Adrenal gland (tissue), 9 donors: ENCODE measurements at regions not wholly inside any gene's neighbourhood (a gene's known extent, or its start where the extent isn't known, plus 50 kb on each side); places are given as distances from the start of the nearest gene placed in this dataset.

Experiments used
- DNase-seq, 7 donors: peaks; one replicate each; pipeline ENCODE4 v3.0.0-alpha.2; 2019 to 2020
- H3K27ac ChIP-seq, 5 donors: fragments of 200-600 bp; sonication (generic) in 4 of 5; 1 replicate in 3 of 5; 2 replicates in 2 of 5; pipeline versions ENCODE4 v1.5.1 to v1.8.0; 2016 to 2020; ENCODE audit warnings: mild to moderate bottlenecking in 1 of 5
- H3K27me3 ChIP-seq: fragments of 200-600 bp; 2 replicates; pipeline ENCODE4 v1.8.0; 2021
- H3K36me3 ChIP-seq, 2 donors: fragments of 200-600 bp; replicated peaks in 1 of 2; 1 replicate in 1 of 2; 2 replicates in 1 of 2; pipeline versions ENCODE4 v1.5.1 to v1.8.0; 2018 to 2022
- H3K4me1 ChIP-seq, 2 donors: fragments of 200-600 bp; replicated peaks in 1 of 2; 1 replicate in 1 of 2; 2 replicates in 1 of 2; pipeline versions ENCODE4 v1.5.1 to v1.8.0; 2018 to 2021
- H3K4me3 ChIP-seq, 4 donors: fragments of 200-600 bp; sonication (generic) in 3 of 4; one replicate each; pipeline ENCODE4 v1.5.1; 2016 to 2018
- H3K9me3 ChIP-seq, 3 donors: fragments of 200-600 bp; sonication (generic) in 1 of 3; replicated peaks in 1 of 3; 1 replicate in 2 of 3; 2 replicates in 1 of 3; pipeline versions ENCODE4 v1.5.1 to v1.8.0; 2016 to 2021
- POLR2A ChIP-seq, 2 donors: fragments of 450-650 bp; IDR thresholded peaks; one replicate each; pipeline ENCODE4 v1.6.1; 2017; ENCODE audit warnings: antibody characterized with exemption in 2 of 2, mild to moderate bottlenecking in 2 of 2, moderate library complexity in 1 of 2
- WGBS, 4 donors: extraction: QIAGEN DNeasy Blood & Tissue Kit in 2 of 4; methylation state at CpG; one replicate each; pipeline versions ENCODE4 v1.1.5 to v1.1.7; 2013 to 2017; 5-methylcytosine and 5-hydroxymethylcytosine counted together
- intact Hi-C, 2 donors: fragments of 100-400 bp; cut with DNase I; formaldehyde crosslinking; loops; one replicate each; pipeline versions ENCODE4 v1.14.1 to v1.15.0; 2022 to 2023
- TF ChIP-seq, protein P1 (sequence below), 6 experiments: fragments of 450-650 bp in 4 of 6; fragments of 200-600 bp in 2 of 6; sonication (generic) in 1 of 6; IDR thresholded peaks; 1 replicate in 5 of 6; 2 replicates in 1 of 6; pipeline versions ENCODE4 v1.5.1 to v1.8.0; 2016 to 2021; ENCODE audit warnings: antibody characterized with exemption in 6 of 6, mild to moderate bottlenecking in 2 of 6, moderate library complexity in 1 of 6
- donor health status: healthy with polysubstance abuse.
- donor health status: Bipolar disorder and iron deficiency.
- donor health status: DM: yes; HTN: yes; CAD: no.
- donor health status: DM: no; HTN: no; CAD: no.
- donor health status: DM: no; HTN: no; CAD: no.

DNA sequence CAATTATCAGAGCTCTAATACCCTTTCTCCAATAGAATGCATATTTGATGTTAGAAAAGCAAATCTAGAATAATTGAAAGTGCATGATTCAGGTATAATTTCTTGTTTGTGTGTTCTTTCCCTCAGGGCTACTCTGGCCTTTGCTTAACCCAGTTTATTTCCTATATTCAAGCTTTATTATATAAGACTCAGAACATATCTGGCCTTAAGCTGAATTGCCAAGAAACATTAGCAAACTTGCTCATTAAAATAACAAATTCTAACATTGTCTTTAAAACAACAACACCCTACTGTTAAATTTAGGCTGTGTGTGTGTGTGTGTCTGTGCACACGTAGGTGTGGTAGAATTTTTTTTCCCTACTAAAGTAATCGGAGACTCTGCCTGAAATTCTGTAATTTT, 426.5 kb downstream of the UTRN start:
- H3K27ac ChIP-seq = no peak overlapping the region
- no peak overlapping the region for H3K4me3 ChIP-seq
- no peaks in the 10 kb centered on the region for H3K4me1 ChIP-seq
- no peak for DNase-seq
- no peaks in the 10 kb centered on the region for H3K36me3 ChIP-seq
- H3K9me3 ChIP-seq = no peaks in the 10 kb centered on the region
- no peaks in the 10 kb centered on the region for H3K27me3 ChIP-seq
- intact Hi-C loops = no loop called here
- WGBS, 4 donors = 89 to 96% (median 92%) methylated on average over 2 of the region's 2 CpGs
- TF ChIP-seq, protein P1, sequence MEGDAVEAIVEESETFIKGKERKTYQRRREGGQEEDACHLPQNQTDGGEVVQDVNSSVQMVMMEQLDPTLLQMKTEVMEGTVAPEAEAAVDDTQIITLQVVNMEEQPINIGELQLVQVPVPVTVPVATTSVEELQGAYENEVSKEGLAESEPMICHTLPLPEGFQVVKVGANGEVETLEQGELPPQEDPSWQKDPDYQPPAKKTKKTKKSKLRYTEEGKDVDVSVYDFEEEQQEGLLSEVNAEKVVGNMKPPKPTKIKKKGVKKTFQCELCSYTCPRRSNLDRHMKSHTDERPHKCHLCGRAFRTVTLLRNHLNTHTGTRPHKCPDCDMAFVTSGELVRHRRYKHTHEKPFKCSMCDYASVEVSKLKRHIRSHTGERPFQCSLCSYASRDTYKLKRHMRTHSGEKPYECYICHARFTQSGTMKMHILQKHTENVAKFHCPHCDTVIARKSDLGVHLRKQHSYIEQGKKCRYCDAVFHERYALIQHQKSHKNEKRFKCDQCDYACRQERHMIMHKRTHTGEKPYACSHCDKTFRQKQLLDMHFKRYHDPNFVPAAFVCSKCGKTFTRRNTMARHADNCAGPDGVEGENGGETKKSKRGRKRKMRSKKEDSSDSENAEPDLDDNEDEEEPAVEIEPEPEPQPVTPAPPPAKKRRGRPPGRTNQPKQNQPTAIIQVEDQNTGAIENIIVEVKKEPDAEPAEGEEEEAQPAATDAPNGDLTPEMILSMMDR (IDR thresholded peaks at IDR 0.05) = no peak
- TF ChIP-seq POLR2A (IDR thresholded peaks at IDR 0.05) = no peak

DNA sequence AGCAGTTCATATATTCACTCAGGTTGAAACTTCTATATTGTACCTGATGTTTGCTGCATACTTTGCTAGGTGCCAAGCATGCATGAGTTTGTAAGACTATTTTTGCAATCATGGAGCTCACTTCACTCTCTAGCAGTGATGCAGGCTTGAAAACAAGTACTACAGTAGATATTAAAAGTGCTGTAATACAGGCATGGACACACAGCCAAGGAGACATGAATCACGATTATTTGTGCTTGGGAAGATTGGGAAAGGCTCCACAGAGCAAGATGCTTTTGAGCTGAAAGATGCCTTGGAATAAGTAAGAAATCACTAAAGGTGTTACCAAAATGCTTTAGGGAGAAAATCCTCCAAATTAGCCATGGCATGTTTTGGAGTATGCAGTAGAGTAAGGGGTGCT, 427.4 kb downstream of the UTRN start:
- H3K4me1 ChIP-seq = no peaks in the 10 kb centered on the region
- 41 to 50% (median 48%) methylated on average over 1 of the region's 1 CpG for WGBS, 4 donors
- no peak overlapping the region for H3K4me3 ChIP-seq
- no peaks in the 10 kb centered on the region for H3K9me3 ChIP-seq
- H3K27me3 ChIP-seq = no peaks in the 10 kb centered on the region
- no peak overlapping the region for H3K27ac ChIP-seq
- H3K36me3 ChIP-seq = no peaks in the 10 kb centered on the region
- TF ChIP-seq, protein P1 (IDR thresholded peaks at IDR 0.05) = no peak
- no peak for TF ChIP-seq POLR2A (IDR thresholded peaks at IDR 0.05)
- DNase-seq = no peak
- intact Hi-C loops = no loop called here

DNA sequence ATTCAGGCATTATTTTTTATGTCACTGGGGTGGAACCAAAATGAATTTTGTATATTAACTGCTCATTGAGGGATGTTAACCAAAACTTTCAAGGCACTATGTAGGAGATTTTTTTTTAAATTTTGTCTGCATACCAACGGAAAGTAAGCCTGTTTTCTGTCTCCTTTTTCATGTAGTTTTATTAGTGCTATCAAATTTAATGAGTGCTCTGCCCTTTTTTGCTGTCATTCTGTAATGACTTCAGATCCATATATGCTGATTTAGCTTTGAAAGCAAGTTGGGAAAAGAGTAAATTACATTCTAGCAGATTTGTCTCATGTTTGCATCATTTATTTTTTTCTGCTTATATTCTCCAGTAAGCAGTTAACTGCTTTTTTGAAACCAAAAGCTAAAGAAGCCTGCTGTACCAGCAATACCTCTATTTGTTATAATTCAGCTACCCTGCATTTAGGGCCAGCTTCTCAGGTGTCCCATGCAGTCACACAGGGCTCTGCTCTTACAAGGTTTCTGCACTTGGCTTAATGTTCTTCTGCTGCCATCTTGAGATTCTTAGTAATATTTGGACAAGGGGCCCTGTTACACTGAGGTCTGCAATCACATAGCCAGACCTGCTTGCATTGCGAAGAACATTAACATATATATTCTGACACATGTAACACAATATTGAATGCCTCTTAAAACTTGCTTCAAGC, 429.0 kb downstream of the UTRN start:
- intact Hi-C loops = no loop called here
- Histone ChIP-seq H3K4me3 (no peak overlapping the region), H3K4me1 (no peaks in the 10 kb centered on the region), H3K27ac (no peak overlapping the region), H3K27me3 (no peaks in the 10 kb centered on the region), H3K9me3 (no peaks in the 10 kb centered on the region), H3K36me3 (no peaks in the 10 kb centered on the region)
- 79 to 97% (median 89%) methylated on average over 2 of the region's 2 CpGs for WGBS, 4 donors
- TF ChIP-seq POLR2A (IDR thresholded peaks at IDR 0.05) = no peak
- no peak for DNase-seq

DNA sequence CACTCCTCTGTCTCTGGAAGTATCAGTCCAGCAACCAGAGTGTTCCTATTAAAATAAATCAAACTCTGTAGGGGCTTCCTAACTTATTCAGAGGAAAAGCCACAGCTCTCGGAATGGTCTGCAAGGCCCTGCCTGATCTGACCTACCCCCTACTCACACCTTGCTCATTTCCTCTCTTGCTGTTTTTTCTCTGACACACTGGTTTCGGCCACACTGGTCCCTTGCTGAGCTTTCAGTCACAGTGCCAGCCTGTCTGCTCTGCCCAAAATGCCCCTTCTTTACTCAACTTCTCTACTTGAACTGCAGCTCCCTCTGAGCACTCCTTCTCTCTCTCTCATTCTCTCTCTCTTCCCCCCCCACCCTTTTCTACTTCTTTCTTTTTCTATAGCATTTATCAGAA, 430.2 kb downstream of the UTRN start:
- DNase-seq = no peak
- H3K36me3 ChIP-seq = no peaks in the 10 kb centered on the region
- TF ChIP-seq, protein P1 (IDR thresholded peaks at IDR 0.05) = no peak
- TF ChIP-seq POLR2A (IDR thresholded peaks at IDR 0.05) = no peak
- intact Hi-C loops = no loop called here
- H3K4me3 ChIP-seq = no peak overlapping the region
- WGBS, 4 donors = 85 to 96% (median 95%) methylated on average over 2 of the region's 2 CpGs
- no peaks in the 10 kb centered on the region for H3K4me1 ChIP-seq
- H3K9me3 ChIP-seq = no peaks in the 10 kb centered on the region
- no peak overlapping the region for H3K27ac ChIP-seq
- no peaks in the 10 kb centered on the region for H3K27me3 ChIP-seq

DNA sequence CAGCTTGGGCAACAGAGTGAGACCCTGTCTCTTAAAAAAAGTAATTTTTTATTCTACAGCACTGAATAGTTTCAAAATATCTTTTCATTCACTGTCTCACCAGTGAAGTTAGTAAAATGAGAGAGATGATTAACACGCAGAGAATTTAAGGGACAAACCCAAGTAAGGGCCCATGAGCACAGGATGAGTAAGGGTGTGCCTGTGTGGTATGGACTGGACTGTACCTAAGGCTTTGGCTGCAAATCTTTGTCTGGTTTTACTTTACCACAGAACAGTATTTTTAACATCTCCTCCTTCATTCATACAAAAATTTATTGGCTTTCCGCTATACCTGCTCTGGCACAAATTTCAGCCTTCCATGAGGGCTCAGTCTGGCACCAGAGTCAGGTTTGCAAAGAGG, 433.3 kb downstream of the UTRN start:
- intact Hi-C loops = no loop called here
- 96 to 99% (median 97%) methylated on average over 2 of the region's 2 CpGs for WGBS, 4 donors
- no peaks in the 10 kb centered on the region for H3K27me3 ChIP-seq

More for the DNA sequence above, 433.3 kb downstream of the UTRN start:
- no peaks in the 10 kb centered on the region for H3K4me1 ChIP-seq
- no peak overlapping the region for H3K27ac ChIP-seq
- no peaks in the 10 kb centered on the region for H3K9me3 ChIP-seq
- no peak for DNase-seq
- no peaks in the 10 kb centered on the region for H3K36me3 ChIP-seq
- TF ChIP-seq POLR2A (IDR thresholded peaks at IDR 0.05) = no peak
- no peak overlapping the region for H3K4me3 ChIP-seq
